HepG2 (cell line): ENCODE measurements at regions not wholly inside any gene's neighbourhood (a gene's known extent, or its start where the extent isn't known, plus 50 kb on each side); places are given as distances from the start of the nearest gene placed in this dataset.

Experiments
- CBX1 ChIP-seq: IDR thresholded peaks from one replicate; pipeline ENCODE4 v1.6.1; 2016; ENCODE audit warnings: antibody characterized with exemption, low read depth
- RARG ChIP-seq: sonication (generic); formaldehyde crosslinking; IDR thresholded peaks from 2 replicates; pipeline ENCODE4 v1.4.0; 2020; ENCODE audit warnings: low read depth, mild to moderate bottlenecking, missing genetic modification reagents
- ZBTB20 ChIP-seq: sonication (generic); formaldehyde crosslinking; IDR thresholded peaks from 2 replicates; pipeline ENCODE4 v1.8.1; 2023; ENCODE audit warnings: missing genetic modification reagents, low read depth, mild to moderate bottlenecking, borderline replicate concordance
- ZNF720 ChIP-seq: sonication (generic); formaldehyde crosslinking; IDR thresholded peaks from 2 replicates; pipeline ENCODE4 v1.4.0; 2020; ENCODE audit warnings: missing genetic modification reagents
- TF ChIP-seq, protein P1 (sequence below): sonication (generic); formaldehyde crosslinking; IDR thresholded peaks from 2 replicates; pipeline ENCODE4 v1.4.0; 2020; ENCODE audit warnings: mild to moderate bottlenecking, missing genetic modification reagents, borderline replicate concordance
- TF ChIP-seq, protein P2 (sequence below): sonication (generic); formaldehyde crosslinking; IDR thresholded peaks from 2 replicates; pipeline ENCODE4 v1.8.0; 2022; ENCODE audit warnings: missing genetic modification reagents, mild to moderate bottlenecking, moderate library complexity, borderline replicate concordance
- TF ChIP-seq, protein P3 (sequence below): sonication (generic); formaldehyde crosslinking; IDR thresholded peaks from one replicate; pipeline ENCODE4 v1.5.1; 2020; ENCODE audit warnings: mild to moderate bottlenecking, missing genetic modification reagents; ENCODE audit errors: not compliant biosample characterization
- TF ChIP-seq, protein P4 (sequence below): sonication (generic); formaldehyde crosslinking; IDR thresholded peaks from 2 replicates; pipeline ENCODE4 v1.5.1; 2020; ENCODE audit warnings: mild to moderate bottlenecking, missing genetic modification reagents, moderate library complexity

DNA sequence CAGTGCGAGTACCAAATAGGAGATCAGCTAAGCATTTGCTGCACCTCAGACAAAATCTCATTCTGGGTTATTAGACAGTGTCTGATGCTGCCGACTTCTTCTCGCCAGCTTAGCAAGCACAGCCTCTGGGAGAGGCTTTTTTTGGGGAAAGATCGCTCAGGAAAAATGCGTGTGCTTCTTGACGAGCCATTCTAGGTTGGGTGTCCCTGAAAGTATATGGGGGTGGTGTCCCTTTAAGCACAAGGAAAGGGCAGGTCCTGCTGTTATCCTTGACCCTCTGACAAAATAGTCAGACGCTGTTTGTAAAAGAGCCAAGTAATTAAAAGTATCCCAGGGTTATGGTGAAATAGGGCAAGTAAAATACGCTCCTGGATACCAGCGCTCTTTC lies 540.1 kb upstream of the FZD8 start (continued):
- TF ChIP-seq, protein P1, sequence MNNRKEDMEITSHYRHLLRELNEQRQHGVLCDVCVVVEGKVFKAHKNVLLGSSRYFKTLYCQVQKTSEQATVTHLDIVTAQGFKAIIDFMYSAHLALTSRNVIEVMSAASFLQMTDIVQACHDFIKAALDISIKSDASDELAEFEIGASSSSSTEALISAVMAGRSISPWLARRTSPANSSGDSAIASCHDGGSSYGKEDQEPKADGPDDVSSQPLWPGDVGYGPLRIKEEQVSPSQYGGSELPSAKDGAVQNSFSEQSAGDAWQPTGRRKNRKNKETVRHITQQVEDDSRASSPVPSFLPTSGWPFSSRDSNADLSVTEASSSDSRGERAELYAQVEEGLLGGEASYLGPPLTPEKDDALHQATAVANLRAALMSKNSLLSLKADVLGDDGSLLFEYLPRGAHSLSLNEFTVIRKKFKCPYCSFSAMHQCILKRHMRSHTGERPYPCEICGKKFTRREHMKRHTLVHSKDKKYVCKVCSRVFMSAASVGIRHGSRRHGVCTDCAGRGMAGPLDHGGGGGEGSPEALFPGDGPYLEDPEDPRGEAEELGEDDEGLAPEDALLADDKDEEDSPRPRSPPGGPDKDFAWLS, result no peak
- TF ChIP-seq, protein P2, sequence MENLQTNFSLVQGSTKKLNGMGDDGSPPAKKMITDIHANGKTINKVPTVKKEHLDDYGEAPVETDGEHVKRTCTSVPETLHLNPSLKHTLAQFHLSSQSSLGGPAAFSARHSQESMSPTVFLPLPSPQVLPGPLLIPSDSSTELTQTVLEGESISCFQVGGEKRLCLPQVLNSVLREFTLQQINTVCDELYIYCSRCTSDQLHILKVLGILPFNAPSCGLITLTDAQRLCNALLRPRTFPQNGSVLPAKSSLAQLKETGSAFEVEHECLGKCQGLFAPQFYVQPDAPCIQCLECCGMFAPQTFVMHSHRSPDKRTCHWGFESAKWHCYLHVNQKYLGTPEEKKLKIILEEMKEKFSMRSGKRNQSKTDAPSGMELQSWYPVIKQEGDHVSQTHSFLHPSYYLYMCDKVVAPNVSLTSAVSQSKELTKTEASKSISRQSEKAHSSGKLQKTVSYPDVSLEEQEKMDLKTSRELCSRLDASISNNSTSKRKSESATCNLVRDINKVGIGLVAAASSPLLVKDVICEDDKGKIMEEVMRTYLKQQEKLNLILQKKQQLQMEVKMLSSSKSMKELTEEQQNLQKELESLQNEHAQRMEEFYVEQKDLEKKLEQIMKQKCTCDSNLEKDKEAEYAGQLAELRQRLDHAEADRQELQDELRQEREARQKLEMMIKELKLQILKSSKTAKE, result no peak
- TF ChIP-seq, protein P3, sequence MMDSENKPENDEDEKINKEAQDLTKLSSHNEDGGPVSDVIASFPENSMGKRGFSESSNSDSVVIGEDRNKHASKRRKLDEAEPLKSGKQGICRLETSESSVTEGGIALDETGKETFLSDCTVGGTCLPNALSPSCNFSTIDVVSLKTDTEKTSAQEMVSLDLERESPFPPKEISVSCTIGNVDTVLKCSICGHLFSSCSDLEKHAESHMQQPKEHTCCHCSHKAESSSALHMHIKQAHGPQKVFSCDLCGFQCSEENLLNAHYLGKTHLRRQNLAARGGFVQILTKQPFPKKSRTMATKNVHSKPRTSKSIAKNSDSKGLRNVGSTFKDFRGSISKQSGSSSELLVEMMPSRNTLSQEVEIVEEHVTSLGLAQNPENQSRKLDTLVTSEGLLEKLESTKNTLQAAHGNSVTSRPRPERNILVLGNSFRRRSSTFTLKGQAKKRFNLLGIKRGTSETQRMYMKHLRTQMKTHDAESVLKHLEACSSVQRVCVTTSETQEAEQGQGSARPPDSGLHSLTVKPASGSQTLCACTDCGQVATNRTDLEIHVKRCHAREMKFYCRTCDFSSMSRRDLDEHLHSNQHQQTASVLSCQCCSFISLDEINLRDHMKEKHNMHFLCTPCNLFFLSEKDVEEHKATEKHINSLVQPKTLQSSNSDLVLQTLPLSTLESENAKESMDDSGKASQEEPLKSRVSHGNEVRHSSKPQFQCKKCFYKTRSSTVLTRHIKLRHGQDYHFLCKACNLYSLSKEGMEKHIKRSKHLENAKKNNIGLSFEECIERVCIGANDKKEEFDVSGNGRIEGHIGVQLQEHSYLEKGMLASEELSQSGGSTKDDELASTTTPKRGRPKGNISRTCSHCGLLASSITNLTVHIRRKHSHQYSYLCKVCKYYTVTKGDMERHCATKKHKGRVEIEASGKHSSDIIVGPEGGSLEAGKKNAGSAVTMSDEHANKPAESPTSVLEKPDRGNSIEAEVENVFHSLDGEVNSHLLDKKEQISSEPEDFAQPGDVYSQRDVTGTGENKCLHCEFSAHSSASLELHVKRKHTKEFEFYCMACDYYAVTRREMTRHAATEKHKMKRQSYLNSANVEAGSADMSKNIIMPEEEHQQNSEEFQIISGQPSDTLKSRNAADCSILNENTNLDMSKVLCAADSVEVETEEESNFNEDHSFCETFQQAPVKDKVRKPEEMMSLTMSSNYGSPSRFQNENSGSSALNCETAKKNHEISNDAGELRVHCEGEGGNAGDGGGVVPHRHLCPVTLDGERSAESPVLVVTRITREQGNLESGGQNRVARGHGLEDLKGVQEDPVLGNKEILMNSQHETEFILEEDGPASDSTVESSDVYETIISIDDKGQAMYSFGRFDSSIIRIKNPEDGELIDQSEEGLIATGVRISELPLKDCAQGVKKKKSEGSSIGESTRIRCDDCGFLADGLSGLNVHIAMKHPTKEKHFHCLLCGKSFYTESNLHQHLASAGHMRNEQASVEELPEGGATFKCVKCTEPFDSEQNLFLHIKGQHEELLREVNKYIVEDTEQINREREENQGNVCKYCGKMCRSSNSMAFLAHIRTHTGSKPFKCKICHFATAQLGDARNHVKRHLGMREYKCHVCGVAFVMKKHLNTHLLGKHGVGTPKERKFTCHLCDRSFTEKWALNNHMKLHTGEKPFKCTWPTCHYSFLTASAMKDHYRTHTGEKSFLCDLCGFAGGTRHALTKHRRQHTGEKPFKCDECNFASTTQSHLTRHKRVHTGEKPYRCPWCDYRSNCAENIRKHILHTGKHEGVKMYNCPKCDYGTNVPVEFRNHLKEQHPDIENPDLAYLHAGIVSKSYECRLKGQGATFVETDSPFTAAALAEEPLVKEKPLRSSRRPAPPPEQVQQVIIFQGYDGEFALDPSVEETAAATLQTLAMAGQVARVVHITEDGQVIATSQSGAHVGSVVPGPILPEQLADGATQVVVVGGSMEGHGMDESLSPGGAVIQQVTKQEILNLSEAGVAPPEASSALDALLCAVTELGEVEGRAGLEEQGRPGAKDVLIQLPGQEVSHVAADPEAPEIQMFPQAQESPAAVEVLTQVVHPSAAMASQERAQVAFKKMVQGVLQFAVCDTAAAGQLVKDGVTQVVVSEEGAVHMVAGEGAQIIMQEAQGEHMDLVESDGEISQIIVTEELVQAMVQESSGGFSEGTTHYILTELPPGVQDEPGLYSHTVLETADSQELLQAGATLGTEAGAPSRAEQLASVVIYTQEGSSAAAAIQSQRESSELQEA (CRISPR knock-in tag), result no peak
- TF ChIP-seq, protein P4, sequence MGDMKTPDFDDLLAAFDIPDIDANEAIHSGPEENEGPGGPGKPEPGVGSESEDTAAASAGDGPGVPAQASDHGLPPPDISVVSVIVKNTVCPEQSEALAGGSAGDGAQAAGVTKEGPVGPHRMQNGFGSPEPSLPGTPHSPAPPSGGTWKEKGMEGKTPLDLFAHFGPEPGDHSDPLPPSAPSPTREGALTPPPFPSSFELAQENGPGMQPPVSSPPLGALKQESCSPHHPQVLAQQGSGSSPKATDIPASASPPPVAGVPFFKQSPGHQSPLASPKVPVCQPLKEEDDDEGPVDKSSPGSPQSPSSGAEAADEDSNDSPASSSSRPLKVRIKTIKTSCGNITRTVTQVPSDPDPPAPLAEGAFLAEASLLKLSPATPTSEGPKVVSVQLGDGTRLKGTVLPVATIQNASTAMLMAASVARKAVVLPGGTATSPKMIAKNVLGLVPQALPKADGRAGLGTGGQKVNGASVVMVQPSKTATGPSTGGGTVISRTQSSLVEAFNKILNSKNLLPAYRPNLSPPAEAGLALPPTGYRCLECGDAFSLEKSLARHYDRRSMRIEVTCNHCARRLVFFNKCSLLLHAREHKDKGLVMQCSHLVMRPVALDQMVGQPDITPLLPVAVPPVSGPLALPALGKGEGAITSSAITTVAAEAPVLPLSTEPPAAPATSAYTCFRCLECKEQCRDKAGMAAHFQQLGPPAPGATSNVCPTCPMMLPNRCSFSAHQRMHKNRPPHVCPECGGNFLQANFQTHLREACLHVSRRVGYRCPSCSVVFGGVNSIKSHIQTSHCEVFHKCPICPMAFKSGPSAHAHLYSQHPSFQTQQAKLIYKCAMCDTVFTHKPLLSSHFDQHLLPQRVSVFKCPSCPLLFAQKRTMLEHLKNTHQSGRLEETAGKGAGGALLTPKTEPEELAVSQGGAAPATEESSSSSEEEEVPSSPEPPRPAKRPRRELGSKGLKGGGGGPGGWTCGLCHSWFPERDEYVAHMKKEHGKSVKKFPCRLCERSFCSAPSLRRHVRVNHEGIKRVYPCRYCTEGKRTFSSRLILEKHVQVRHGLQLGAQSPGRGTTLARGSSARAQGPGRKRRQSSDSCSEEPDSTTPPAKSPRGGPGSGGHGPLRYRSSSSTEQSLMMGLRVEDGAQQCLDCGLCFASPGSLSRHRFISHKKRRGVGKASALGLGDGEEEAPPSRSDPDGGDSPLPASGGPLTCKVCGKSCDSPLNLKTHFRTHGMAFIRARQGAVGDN (CRISPR knock-in tag), result no peak
- no peak for TF ChIP-seq ZNF720 (CRISPR knock-in tag)
- TF ChIP-seq RARG (CRISPR knock-in tag), result no peak
- no peak for TF ChIP-seq CBX1
- TF ChIP-seq ZBTB20 (CRISPR knock-in tag), result no peak
- TF ChIP-seq, all 625 proteins: peak for 0
